Smooth muscle cell of the brain vasculature (primary cell): ENCODE measurements at regions not wholly inside any gene's neighbourhood (a gene's known extent, or its start where the extent isn't known, plus 50 kb on each side); places are given as distances from the start of the nearest gene placed in this dataset.

ENCODE experiments used
- DNase-seq: peaks from one replicate; pipeline ENCODE4 v3.0.0-alpha.2; 2012; ENCODE audit warnings: low read depth, low spot score

DNA sequence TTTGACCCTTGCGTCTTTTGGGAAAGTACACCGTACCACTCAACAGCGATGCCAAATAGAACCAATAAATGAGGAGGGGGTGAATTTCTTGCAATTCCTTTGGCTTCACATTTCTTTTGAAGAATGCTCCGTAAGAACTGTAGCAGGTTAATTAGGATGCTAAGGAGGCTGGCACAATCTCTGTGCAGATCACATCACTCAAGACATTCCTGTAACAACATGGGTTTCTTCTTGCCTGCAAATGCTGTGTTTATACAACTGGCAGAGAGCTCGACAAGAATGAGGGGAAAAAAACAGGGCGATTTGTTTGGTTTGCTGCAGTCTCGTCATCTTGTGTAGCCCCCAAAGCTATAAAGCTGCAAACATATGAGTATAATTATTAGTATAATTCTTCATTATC is 424.8 kb upstream of the DCC start:
- no peak for DNase-seq

DNA sequence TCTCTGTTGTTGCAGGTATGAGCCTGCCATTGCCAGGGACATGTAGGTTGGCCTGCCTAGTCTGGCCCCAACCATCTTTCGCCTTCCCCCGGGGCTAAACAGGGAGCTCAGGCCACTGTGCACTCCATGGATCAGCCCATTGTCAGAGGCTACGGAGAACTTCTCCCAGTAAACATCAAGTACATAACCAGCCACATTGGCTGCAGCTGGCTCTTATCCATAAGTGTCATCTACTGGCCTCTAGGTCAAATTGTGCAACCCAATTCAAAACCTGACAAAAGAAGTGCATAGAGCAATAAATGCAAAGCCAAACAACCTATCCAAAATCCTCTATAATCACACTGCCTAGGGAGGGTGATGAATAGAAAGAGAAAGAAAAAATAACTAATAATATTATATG is 418.1 kb upstream of the DCC start:
- no peak for DNase-seq

DNA sequence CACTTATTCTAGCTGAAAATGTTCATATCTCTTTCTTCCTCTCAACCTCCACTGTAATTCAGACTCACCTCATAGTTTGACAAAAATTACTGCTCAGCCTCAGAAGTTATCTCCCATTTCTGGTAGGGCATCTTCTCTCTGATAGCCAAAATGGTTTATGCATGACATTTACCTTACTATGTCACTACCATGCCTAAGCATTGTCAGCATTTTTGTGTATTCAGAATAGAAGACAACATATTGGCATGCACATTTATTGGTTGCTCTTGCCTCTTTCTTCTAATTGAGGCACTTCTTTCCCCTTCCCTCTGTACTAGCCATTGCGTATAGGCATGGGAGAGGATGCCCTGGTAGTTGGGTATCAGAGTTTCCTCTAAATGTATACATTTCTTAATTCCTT is 406.1 kb upstream of the DCC start:
- DNase-seq, result no peak

DNA sequence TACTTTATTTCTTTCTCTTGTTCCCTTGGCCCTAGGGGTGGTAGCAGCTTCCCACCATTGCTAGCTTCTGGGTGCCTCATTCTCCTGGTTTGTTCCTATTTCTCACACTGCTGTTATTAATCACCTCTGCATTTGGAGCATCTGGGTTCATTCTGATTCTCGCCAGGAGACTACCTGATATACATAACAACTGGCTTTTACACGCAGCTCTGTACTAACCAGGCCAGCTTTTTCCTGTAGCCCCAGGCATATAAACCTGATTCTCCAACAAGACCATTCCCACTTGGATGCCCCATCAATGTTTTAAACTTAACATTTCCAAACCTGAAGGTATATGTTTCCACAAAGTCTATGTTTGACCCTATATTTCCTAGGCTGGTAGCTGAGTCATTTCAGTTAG is 403.9 kb upstream of the DCC start:
- no peak for DNase-seq

DNA sequence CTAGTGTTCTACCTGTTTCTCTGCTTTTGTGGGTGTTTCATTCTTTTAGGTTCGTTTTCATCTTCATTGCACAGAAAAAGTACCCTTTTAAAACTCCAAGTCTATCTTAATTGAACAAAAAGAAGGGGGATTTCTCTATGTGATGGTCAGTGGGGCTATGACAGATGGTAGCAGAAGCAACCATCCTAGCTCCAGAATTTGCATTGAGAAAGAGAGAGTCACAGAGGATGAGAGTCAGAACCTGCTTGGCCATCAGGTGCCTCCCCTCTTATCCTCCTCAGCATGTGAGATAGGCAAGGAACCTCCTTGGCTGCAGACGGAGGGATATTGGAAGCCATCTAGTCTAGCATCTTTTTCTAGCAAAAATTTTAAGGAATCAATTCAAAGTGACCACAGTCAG is 398.0 kb upstream of the DCC start:
- no peak for DNase-seq

DNA sequence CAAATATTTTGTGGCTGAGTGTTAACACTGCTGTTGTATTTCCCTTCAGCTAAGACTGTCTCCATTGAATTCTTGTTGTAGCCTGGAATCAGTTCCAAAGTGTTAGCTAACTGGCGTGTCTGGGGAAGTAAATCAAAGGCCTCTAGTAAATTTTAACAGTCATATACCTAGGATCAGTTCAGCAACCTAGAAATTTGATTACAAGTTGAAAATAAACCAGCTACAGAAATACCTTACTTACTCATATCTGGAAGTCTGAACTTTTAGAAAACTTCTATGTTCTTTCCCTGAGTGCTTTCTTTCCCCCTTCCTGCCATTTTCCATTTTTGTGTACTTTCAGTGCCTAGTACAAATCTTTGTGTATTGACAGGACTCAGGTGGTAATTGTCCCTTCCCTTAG is 396.7 kb upstream of the DCC start:
- no peak for DNase-seq

DNA sequence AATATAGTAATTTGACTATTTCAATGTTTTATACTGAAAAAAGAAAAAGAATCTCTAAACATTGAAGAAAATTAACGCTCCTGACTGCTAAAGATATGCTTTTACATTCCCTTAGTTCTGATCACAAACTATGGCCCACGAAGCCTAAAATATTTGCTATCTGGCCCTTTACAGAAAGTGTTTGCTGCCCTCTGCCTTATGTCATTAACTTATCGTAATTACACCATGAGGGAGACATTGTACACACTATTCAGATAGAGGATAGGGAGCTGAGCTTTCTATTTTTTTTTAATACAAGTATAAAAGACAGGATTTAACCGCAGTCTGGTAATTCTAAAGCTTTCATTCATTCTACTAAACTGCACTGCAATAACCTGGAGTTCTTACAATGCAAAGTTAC is 393.1 kb upstream of the DCC start:
- no peak for DNase-seq

DNA sequence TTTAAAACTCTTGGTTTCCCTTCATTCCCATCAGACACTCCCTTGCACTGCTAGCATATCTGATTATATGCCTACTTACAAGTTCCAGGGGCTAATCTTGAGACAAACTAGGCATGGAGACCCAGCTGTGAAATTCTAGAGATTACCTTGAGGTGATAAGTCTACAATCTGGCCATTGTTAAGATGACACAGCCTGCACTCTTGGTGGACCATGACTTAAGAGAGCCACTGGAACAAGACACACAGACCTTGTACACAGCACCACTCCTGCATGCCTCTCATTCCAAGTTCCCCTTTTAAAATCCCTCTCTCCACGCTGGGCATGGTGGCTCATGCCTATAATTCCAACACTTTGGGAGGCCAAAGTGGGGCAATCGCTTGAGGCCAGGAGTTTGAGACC is 387.2 kb upstream of the DCC start:
- DNase-seq, result no peak

DNA sequence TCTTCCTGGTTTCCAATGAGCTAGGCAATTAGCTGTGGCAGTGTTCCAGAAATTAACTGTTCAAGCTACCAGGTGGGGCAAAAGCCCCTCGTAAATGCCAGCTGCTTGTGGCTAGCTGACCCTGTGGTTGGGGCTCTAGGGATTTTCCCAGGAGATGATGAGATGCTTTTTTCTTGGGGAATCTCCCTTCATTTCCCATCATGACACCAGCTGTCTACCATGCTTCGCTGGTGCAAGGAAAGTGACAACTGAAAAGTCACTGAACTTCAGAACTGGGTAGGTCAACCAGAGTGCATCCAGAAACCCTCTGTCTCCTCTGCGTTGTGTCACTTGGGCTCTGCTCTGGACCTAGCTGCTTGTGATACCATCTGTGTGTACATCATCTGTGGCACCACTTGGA is 386.5 kb upstream of the DCC start:
- no peak for DNase-seq

DNA sequence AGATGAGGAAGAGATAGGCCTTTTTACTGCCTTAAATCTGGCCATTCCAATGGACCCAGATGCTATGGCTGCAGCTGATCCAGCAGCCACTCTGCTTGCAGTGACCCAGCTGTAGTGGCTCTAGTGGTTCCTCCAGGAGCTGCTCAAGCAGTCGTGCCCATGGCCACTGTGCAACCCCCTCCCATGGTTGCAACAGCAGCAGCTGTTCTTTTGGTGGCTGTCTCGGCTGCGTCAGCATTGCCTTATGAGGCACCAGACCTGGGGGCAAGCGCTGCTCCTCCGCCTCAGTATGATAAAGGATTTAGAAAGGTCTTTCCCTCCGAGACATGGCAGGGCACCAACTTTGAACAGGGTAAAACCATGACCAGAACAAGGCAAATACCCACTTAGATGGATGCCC is 384.9 kb upstream of the DCC start:
- DNase-seq, result no peak

DNA sequence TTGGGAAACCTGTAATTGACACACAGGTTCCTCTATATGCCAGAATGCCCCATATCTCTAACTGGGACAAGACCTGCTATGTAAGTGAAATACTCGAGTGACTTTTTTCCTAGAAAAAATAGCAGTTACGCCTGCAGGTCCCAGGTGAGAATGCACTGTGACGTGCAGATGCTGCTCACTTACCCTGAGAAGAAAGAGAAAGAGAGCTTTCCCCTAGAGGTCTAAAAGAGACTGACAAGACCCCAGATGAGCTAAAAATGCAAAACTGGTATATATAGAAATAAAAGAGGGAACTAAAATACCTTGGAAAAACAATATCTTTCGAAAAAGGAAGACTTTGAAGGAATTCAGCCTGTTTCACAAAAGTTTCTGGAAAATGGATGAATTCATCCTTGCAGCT is 383.0 kb upstream of the DCC start:
- DNase-seq, result no peak

DNA sequence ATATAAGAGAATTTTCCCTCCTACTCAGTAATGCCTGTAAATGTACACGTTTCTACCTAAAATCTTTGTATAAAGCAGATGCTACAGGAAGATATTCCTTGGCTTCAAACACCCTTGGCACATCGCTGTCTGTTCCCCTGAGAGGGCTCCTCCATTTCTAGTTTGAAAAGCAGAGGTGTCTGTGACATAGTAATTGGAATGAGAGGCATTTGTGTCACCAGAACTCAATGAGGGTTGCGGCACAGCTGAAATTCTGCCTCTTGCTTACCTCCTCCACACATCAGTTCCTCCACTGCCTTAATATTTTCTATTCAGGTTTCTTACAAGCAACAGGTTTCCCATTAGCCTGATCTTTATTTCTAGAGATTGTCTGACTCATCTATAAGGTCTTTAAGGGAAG is 359.9 kb upstream of the DCC start:
- DNase-seq, result no peak

DNA sequence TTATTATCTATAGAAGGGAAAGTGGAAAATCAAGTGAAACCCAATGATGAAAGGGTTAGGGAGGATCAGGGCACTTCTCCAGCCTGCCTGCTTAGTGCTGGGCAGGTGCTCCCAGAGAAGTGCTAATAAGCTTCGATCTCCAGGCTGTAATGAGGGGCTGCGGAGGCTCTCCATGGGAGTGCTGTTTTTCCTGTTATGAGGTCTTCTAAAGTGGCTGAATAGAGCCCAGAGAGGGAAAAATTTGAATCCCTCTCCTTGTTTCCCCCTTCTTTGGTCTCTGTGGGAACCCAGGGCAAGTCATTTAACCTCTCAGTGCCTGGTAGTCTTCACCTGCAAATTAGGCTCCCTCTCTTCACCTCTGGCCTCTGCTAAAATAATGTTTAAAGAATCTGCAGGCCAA is 351.7 kb upstream of the DCC start:
- no peak for DNase-seq

DNA sequence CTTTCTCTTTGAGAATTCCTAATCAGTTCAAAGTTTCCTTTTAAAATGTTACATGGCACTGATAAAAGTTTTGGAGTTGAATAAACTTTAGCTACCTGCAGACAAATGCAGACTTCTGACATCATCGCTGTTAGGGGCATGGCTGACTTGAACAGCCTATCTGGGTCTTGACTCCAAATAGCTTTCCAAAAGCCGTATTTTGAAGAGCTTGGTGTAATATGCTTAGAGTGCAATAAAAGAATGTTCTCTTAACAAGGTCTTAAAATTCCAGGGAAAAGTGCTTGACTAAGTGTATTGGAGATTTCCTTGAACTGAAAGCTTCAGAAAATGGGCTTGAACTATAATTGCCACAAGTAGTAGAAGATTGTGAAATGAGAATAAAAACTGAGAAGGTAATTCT is 342.9 kb upstream of the DCC start:
- DNase-seq, result no peak

DNA sequence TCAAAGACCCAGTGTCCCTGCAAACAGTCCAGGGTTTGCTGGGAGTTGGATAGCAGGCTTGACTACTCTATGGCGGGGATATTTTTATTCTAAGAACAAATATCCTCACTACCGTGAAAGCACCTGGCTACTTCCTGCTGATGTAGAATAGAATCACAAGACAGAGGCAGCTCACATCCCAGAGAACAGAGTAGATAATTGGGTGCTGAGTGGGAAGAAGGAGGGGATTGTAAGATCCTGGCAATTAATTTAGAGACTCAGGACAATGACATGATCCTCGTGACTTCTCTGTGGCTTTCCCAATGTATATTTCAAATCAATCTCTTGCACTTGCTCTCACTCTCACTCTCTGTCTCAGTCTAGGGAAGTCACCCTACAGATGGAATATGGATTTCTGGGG is 341.9 kb upstream of the DCC start:
- no peak for DNase-seq

DNA sequence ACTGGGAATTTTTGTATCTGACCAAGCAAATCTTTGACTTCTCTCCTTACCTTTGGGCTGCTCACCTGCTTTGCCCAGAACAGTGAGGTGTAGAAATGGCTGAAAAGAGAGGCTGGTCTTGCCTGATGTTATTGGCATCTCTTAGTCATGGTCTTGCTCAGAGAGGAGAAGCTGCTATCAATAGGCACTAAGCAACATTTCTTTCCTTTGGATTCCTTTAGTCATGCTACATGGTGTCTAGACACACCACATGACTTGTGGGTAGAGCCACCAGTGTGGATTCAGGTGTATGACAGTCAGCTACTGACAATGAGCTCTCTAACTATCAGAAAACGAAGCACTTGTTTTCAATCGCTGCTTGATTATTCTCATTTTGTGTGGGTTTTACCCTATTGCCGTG is 341.3 kb upstream of the DCC start:
- DNase-seq, result no peak

DNA sequence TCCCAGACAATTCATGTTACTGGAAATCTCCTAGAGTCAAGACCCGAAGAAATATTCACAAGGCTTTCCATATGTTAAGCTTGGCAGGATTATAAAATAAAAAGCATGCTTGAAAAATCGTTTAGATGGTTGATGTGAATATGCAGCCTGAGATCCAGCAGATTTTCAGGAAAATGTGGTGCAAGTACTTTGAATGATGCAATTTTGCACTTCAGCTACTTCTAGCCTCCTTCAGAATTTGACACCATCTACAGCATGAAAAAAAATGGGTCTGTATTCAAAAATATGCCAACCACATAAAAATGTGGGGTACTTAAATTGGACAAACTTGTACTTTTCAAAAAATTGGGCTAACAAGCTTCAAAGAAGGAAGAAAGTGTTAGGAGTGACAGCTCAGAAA is 340.6 kb upstream of the DCC start:
- DNase-seq, result no peak

DNA sequence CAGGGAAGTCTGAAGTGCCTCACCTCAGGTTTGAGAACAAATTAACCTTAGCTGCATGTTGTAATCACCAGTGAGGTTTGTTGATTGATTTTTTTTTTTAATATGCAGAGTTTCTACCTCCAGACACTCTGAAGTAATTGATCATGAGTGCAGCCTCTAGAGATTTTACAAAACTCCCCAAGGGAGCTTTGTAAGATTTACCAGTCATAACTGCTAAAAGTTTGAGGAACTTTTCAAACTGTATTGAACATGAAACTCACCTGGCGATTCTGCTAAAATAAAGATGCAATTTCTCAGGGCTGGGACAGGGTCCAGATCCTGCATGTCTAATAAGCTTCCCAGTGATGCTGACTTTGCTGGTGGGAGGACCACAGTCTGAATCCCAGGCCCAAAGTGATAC is 339.6 kb upstream of the DCC start:
- no peak for DNase-seq

DNA sequence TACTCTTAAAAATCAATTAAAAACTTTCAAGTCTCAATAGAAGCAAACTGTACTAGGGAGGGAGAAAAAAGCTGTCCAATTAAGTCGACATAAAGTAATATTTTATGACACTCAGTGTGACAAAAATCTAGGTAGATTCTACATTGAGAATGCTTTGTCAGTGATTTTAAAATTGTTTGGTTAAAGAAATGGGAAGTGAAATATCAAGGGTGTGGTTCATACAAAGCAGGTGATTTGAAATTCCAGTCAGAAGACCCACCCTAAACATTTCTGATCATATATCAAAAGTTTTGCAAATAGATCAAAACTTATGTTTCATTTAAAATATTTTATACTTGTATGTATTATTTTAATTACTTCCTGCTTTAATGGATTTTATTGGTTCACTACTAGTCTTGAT is 338.9 kb upstream of the DCC start:
- DNase-seq, result no peak

DNA sequence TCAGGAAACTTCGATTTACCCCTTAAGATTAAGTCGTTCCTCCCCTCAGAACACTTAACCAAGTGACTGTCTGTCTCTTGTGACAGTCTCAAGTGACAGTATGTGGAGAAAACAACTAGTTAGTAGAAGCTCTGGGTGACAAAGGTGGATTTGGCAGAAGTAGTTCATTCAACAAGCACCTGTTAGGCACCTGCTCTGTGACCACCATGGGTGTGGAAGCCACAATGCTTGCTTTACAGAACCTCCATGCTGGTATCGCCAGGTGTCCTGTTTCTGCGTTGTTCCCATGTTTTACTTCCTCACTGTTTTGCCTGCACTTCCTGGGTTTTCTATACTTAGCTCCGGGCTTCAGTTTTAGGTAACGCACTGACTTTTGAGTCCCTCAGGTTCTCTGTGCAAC is 337.4 kb upstream of the DCC start:
- DNase-seq, result no peak

DNA sequence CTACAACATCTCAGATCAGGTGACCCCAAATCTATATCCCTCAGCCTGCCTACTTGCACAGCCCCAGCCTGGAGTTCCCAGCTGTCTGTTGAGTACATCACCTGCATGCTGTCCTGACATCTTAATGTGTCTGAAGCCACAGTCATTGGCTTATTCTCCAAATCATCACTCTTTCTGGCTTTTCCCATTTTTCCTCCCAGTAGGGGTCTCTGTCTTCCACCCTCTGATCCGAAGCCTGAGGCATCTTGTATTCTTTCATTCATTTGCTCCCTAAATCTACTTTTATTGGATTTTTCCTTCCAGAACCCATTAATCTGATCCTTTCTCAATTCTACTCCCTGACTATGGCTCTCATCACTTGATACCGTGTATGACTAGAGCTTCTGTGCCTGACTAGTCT is 332.9 kb upstream of the DCC start:
- no peak for DNase-seq

DNA sequence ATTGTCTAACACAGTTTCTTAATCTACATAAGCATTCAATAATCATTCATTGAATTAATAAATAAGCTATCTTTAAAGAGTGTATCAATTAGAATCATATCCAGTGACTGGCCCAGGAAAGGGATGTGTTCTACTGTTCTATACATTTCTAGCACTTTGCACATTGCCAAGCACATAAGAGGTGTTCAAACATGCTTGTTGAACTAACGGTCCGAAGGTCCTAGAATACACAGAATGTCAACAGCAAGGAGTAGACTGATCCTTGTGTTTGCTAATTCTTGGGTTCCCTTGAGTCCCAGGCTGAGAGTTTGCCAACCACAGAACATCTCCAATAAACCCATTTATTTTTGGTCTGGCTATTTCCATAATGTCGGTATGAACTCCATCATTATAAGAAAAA is 331.7 kb upstream of the DCC start:
- no peak for DNase-seq

DNA sequence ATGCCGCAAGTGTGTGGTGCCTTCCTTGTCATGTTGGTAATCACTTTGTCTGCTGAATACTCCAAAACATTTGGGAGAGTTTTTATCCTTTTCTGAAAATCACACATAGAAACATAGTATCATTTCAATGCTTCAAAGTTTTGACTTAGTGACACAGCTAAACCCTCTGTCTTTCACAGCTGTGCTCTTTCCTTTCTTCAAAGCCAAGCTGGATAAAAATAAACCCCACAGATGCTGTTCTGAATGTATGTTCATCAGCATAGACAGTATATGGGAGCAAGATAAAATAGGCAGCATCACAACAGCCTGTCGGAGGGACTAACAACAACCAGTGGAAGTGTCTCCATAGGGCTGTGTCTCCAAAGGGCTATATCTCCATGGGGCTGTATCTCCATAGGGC is 331.3 kb upstream of the DCC start:
- no peak for DNase-seq

DNA sequence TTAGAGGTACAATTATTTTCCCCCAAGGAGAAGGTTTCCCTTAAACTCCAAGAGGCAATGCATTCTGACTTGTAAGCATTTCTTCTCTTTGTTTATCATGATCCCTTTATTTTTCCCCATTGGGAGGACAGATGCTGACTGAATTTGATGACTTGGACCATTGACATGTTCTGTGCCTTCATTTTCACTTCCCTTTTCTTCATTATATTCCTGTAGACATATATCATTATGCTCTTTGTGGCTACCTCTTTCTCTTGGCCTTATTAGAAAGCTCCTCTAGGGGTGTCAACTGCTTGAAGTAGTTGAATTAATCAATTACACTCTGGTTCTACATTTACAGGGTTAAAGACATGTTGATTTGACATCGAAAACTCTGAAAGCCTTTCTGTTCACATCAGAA is 330.0 kb upstream of the DCC start:
- DNase-seq, result no peak
